ENCODE measurements at regions not wholly inside any gene's neighbourhood (a gene's known extent, or its start where the extent isn't known, plus 50 kb on each side); places are given as distances from the start of the nearest gene placed in this dataset.
"Not testable (repeated sequence)": the region's sequence is repeated elsewhere in the genome, so short reads cannot be mapped to it uniquely, and the experiment has no call there.

DNA sequence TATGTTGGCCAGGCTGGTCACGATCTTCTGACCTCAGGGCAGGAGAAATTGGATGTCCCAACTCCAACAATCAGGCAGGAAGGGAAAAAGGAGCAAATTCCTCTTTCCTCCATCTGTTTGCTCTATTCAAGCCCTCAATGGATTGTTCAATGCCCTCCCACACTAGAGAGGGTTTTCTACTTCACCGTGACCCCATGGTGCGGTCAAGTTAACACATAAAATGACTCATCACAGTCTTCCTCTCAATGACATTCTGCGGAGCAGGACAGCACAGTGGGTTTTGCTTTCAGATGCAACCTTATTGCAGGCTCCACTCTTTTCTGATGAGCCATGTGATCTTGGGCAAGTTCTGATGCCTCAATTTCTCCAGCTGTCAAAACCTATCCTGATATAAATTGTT, 364.9 kb downstream of the ANKRD30A start:
- TF ChIP-seq, protein P1, sequence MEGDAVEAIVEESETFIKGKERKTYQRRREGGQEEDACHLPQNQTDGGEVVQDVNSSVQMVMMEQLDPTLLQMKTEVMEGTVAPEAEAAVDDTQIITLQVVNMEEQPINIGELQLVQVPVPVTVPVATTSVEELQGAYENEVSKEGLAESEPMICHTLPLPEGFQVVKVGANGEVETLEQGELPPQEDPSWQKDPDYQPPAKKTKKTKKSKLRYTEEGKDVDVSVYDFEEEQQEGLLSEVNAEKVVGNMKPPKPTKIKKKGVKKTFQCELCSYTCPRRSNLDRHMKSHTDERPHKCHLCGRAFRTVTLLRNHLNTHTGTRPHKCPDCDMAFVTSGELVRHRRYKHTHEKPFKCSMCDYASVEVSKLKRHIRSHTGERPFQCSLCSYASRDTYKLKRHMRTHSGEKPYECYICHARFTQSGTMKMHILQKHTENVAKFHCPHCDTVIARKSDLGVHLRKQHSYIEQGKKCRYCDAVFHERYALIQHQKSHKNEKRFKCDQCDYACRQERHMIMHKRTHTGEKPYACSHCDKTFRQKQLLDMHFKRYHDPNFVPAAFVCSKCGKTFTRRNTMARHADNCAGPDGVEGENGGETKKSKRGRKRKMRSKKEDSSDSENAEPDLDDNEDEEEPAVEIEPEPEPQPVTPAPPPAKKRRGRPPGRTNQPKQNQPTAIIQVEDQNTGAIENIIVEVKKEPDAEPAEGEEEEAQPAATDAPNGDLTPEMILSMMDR (conservative IDR thresholded peaks at IDR 0.05; ENCODE audit: low read length) = no peak
- no peak overlapping the region for H3K4me3 ChIP-seq (ENCODE audit: low read length)
- no peak for DNase-seq (ENCODE audit: low read depth)

DNA sequence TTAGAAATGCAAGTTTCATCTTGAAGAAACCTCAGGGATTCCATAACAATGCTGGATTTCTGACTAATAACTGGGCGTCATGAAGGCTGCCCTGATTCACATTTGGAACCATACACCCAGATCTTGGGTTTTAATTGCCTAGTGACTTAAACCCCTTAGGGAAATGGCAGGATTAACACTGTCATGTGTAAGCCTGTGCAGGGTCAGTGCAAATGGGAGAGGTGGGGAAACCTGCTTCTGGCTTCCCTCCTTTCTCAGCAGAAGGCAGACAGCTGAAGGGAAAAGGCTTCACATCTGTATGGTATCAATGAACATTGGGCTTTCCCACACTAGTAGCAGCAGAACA, 364.2 kb downstream of the ANKRD30A start:
- TF ChIP-seq, protein P1 (conservative IDR thresholded peaks at IDR 0.05; ENCODE audit: low read length) = no peak
- no peak overlapping the region for H3K4me3 ChIP-seq (ENCODE audit: low read length)
- DNase-seq (ENCODE audit: low read depth) = no peak

DNA sequence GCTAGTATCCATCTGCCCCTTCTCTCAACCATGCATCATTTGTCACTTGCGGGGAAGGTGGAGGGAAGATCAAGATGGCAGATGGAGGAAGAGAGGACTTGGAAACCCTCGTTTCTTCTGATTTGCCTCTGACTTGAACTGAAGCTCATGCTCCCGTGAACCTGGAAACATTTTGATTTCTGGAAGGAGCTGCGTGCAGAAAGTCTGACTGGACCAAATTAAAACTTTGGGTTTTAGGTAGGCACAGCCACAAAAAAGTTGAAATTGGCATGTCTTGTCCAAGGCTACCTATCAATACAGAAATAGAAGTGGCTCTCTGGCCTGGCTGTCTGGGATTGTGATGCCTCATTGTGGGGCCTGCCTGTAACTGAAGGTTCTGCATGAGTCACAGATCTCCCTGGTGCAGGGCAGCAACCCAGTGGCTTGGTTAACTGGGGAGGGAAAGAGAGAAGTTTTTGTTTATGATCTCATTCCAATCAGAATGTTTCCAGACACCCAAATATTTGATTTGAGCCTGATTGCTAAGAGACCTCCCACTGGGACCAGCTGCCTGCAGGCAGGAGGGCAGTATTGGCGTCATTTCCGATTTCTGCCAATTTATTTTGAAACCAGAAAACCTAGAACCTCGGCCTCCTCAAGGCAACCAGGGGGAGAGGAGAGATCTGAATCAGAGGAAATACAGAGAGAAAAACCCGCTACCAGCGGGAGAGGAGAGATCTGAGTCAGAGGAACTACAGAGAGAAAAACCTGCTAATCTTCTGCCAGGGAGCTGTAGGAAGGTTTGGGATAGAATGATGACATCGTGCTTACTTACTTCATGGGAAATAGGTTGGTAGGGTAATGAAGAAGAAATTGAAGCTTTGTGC, 363.6 kb downstream of the ANKRD30A start:
- TF ChIP-seq, protein P1 (conservative IDR thresholded peaks at IDR 0.05; ENCODE audit: low read length) = no peak
- DNase-seq (ENCODE audit: low read depth) = peak; percentile 39
- no peak overlapping the region for H3K4me3 ChIP-seq (ENCODE audit: low read length)

DNA sequence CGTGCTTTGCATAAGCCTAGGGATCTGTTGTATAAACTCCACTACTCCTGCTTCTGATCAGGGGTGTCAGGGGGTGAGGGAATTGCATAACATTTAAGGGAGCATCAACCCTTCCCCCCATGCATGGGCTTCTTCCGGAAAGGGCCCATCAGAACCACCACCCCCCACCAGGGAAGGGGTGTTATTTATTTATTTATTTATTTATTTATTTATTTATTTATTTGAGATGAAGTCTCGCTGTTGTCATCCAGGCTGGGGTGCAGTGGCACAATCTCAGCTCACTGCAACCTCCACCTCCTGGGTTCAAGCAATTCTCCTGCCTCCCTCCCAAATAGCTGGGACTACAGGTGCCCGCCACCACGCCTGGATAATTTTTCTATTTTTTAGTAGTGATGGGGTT, 355.2 kb downstream of the ANKRD30A start:
- DNase-seq (ENCODE audit: low read depth); H3K4me3 ChIP-seq (ENCODE audit: low read length): not testable (repeated sequence)

DNA sequence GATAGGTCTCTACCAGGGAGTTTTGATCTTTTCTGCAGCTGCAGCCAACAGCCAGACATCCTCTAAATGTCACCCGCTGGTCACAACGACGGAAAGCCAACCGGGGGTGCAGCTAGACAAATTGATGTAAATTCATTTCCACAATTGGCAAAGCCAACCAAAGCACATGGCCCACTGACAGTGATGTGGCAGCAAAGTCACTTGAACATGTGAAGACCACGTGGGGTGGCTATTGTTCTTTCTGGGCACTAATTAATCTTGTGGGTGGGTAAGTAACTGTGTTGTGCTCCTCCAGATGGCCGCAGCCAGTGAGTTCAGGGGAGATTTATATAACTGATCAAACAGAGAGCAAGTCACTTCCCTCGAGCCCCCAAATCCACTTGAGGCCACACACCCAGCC, 354.1 kb downstream of the ANKRD30A start:
- no peak overlapping the region for H3K4me3 ChIP-seq (ENCODE audit: low read length)
- TF ChIP-seq, protein P1 (conservative IDR thresholded peaks at IDR 0.05; ENCODE audit: low read length) = no peak
- no peak for DNase-seq (ENCODE audit: low read depth)

DNA sequence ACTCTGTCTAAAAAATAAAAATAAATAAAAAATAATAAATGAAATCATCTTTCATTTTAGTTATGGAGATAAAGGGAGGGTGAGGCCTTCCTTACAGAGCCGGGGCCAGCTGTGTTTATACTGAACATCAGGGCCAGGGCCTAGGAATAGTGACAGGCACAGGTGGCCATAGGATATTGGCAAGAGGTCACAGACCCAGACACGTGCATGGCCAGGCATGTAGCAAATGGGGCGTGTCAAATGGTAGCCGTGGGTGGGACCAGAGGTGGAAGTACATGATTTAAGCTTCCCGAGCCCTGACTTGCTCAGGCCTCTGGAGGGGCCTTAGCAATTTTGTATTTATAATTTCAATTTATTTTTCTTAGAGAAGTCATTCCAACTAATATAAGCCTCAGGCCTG, 353.0 kb downstream of the ANKRD30A start:
- DNase-seq (ENCODE audit: low read depth) = no peak
- TF ChIP-seq, protein P1 (conservative IDR thresholded peaks at IDR 0.05; ENCODE audit: low read length) = no peak
- no peak overlapping the region for H3K4me3 ChIP-seq (ENCODE audit: low read length)

DNA sequence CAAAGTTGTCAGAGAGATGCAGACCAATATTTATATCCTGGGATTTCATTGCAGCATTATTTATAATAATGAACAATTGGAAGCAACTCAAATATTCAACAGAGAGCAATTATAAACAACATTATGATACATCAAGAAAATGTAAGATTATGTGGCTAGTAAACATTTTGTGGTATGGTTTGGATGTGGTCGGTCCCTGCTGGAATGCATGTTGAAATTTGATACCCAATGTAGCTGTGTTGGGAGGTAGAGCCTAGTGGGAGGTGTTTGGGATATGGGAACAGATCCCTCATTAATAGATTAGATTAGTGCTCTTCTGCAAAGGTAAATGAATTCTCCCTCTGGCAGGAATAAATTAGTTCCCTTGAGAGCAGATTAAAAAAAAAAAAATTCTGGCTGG, 350.9 kb downstream of the ANKRD30A start:
- TF ChIP-seq, protein P1 (conservative IDR thresholded peaks at IDR 0.05; ENCODE audit: low read length) = no peak
- no peak overlapping the region for H3K4me3 ChIP-seq (ENCODE audit: low read length)
- no peak for DNase-seq (ENCODE audit: low read depth)

Data from AG10803 (cell line).